Myocyte (in vitro differentiated cells): ENCODE measurements at regions not wholly inside any gene's neighbourhood (a gene's known extent, or its start where the extent isn't known, plus 50 kb on each side); places are given as distances from the start of the nearest gene placed in this dataset.
"Not testable (repeated sequence)": the region's sequence is repeated elsewhere in the genome, so short reads cannot be mapped to it uniquely, and the experiment has no call there.

Source experiments
- DNase-seq: peaks from one replicate; pipeline ENCODE4 v3.0.0-alpha.2; 2012; ENCODE audit warnings: low read depth

DNA sequence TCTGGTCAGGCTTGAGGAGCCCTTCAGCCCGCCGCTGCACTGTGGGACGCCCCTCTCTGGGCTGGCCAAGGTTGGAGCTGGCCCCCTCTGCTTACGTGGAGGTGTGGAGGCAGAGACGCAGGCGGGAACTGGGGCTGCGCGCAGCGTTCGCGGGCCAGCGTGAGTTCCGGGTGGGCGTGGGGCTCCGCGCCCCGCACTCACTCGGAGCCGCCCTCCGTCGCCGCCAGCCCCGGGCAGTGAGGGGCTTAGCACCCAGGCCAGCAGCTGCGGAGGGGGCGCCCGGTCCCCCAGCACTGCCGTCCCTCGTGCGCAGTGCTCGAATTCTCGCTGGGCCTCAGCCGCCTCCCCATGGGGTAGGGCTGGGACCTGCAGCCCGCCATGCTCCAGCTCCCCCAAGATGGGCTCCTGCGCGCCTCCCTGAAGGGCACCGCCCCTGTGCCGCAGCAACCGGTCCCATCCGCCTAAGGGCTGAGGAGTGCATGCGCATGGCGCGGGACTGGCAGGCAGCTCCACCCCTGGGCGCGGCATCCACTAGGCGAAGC, 695.9 kb downstream of the EPHA7 start:
- no peak for DNase-seq

- DNase-seq = no peak
Observed at GRCh38 chr6:92719773-92720172, 699.6 kb downstream of the EPHA7 start.

- no peak for DNase-seq
Observed at GRCh38 chr6:92716638-92717037, 702.7 kb downstream of the EPHA7 start.

DNA sequence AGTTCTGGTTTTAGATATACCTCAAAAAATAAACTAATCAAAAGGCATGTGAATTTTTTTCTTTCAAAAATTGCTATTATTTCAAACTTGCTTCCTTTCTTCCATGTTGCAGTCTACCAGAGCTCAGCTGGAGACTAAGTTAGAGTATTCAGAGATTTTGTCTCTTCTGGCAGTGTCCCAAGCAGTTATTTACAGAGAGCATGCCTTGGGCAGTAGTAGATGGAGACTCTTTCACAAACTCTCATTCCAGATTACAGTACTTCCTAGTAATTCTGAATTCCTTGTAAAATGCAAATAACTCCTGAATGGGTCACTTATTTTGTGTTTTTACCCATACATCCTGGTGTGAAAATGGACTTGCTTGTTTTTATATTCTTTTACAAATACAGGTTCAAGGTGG, 703.4 kb downstream of the EPHA7 start:
- peak; percentile 65 for DNase-seq

DNA sequence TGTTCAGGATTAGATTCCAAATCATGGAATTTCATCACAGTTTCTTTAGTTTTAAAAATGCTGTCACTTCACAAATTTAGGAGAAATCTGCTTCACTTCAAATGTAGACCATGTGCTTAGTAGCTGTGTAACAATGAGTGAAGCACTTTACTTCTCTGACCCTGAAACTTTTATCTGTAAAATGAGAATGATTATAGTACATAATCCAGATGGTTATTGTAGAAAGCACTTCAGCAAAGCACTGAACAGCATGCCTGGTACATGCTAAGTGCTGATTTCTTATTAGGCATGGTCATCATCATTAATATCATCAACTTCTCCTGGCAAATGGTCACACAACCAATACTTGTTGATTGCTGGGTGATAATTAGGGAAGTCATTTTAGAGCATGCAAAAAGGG, 705.0 kb downstream of the EPHA7 start:
- DNase-seq = no peak

GRCh38 chr6:92710048-92710447, 709.3 kb downstream of the EPHA7 start:
- no peak for DNase-seq

GRCh38 chr6:92708945-92709344, 710.4 kb downstream of the EPHA7 start:
- DNase-seq = no peak

- peak; percentile 47 for DNase-seq
Observed at GRCh38 chr6:92708270-92708669, 711.1 kb downstream of the EPHA7 start.

GRCh38 chr6:92706976-92707375, 712.4 kb downstream of the EPHA7 start:
- peak; percentile 91 for DNase-seq

DNA sequence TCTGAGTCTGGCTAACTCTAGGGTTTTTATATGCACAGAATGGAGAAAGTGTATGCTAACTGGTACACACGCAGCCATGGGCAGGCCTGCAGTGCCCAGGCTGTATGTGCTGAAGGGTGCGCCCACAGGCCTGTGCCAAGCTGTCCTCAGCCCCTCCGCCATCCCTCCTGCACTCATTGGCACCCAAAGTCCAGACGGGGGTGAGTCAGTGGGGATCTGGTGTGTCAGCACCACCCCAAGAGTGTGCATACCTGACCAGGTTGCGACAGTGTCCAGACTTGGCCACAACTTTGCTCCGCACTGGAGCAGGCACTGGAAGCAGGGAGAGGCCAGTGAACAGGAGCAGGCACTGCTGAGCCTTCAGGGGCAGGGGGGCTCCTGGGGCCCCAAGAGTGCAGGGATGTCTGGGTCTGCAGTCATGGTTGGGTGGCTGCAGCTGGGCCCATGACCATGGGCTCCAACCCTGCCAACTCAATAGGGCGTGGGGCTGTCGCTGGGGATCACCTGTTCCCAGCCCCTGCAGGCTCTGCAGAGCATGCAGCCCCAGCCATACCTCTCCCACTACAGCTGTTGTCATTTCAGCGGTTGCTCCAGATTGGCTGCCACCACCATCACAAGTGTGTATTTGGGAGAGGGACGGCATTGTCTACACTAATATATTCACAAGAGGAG, 717.8 kb downstream of the EPHA7 start:
- no peak for DNase-seq

DNA sequence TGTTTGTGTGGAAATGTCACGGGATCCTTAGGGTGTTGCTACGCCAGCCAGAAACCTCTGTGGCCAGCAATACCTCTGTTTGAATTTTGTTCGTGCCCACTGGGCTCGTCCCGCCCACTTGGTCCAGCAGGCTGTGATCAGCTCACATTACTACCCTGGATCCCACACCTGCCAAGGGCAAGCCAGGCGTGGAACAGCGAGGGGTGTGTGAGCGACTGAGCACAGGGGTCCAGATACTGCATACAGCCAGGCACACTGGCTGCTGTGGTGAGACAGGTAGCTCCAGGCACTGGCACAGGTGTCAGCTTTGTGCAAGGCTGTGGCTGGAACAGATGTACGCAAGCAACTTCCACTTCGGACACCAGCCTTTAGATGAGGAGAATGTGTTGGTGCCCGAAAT, 718.9 kb downstream of the EPHA7 start:
- DNase-seq = no peak

DNA sequence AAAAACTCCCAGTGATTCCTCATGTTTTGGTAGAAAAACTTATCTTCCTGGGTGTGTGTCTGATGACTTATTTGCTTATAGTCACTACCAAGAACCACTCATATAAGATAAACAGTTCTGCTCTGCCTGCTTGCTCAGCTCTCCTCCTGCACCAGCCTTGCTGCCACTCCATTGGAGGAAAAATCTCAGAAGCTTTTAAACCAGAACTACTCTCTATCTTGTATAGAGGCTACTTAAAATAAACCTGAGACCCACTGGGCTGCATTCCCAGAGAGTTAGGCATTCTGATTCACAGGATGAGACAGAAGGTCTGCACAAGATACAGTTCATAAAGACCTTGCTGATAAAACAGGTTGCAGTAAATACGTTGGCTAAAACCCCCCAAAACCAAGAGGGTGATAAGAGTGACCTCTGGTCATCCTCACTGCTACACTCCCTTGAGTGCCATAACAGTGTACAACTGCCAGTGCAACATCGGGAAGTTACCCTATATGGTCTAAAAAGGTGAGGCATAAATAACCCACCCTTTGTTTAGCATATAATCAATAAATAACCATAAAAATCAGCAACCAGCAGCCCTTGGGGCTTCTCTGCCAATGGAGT, 728.3 kb downstream of the EPHA7 start:
- DNase-seq = no peak

GRCh38 chr6:92688342-92688741, 731.0 kb downstream of the EPHA7 start:
- DNase-seq = no peak

GRCh38 chr6:92687278-92687677, 732.1 kb downstream of the EPHA7 start:
- no peak for DNase-seq

DNA sequence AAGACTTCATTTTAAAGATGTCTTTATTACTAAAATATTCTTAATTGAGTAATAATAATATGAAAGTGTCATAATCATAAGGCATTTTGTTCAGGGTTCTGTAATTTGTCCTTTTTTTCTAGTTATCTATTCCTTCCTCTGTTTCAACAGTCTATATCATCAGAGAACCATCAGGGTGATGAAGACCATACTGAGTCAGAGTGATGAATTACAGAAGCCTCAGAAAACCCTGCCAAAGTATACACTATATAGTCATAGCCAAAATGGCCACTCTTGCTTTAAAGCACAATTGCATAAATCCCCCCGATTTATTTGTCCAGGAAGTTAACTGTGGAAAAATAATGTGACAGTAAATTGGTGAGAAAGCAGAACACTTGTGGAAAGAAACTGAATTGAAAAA, 735.0 kb downstream of the EPHA7 start:
- no peak for DNase-seq

DNA sequence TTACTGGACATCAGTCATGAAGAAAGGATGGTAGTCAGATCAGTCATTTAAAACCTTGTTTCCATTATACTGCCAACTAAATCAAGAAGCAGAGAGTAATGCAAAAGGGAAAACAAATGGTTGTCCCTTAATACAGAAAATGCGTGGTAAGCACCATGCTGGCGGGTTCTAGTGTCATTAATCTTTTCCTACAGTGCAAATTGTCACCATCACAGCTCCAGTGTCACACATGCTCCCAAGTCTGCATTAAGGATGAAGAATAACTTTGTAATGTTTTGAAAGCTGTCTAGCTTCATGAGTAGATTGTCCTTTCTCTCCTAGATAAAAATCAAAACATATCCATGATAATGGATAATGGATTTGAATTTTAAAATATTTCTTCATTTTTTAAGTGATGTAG, 735.6 kb downstream of the EPHA7 start:
- DNase-seq = no peak

- DNase-seq = no peak
Observed at GRCh38 chr6:92682516-92683398, 736.6 kb downstream of the EPHA7 start.

GRCh38 chr6:92681401-92681800, 738.0 kb downstream of the EPHA7 start:
- no peak for DNase-seq

DNA sequence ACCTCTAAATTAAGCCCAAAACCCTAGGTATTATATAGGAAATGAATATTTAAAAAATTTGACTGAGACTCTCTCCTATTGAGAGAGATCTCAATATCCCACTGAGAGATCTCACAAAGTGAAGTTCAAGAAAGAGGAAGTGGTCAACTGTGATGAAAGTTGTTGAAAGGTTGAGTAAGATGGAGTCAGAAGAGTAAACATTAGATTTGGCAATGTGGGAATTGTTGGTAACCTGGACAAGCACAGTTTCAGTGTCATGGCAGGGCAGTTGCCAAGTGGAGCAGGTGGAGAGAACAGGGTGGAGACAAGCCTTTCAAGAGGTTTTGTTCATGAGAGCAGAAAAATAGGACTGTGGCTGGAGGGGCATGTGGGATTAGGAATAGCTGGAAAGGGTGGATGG, 747.9 kb downstream of the EPHA7 start:
- DNase-seq = not testable (repeated sequence)

DNA sequence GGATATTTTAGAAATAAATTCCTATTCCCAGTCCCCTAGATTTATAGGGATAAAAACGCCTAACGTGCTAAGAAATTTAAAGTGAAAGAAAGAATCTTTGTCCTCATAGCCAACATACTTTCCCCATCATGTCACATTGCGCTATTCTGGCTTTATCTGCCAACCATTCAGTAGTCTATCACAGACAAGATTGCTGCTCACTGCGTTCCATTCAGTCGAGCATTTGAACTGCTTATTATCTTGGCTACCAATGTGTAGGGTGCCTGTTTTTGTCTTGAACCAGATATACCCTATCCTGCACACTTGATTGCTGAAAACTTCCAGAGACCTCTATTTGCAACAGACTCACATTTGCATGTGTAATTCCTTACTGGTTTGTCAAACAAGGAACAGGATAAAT, 751.5 kb downstream of the EPHA7 start:
- peak; percentile 15 for DNase-seq

- DNase-seq = no peak
Observed at GRCh38 chr6:92648364-92649086, 770.8 kb downstream of the EPHA7 start.
